DMS 273 (cell line): ENCODE measurements at regions not wholly inside any gene's neighbourhood (a gene's known extent, or its start where the extent isn't known, plus 50 kb on each side); places are given as distances from the start of the nearest gene placed in this dataset.
A peak's percentile ranks its signal among the peaks of the same experiment; 100 is the strongest.
"Not testable (repeated sequence)": the region's sequence is repeated elsewhere in the genome, so short reads cannot be mapped to it uniquely, and the experiment has no call there.

Experiments
- DNase-seq: peaks from one replicate; lab custom pipeline; 2025; ENCODE audit not compliant: unreplicated experiment; lab: John Stamatoyannopoulos, UW

GRCh38 chr5:100249884-100250269 lies 285.3 kb upstream of the FAM174A start:
- DNase-seq: no peak

- no peak for DNase-seq
These were observed 285.8 kb upstream of the FAM174A start for GRCh38 chr5:100249211-100249883.

- DNase-seq: peak; percentile 3
These were observed 302.4 kb upstream of the FAM174A start for GRCh38 chr5:100232736-100233135.

- DNase-seq: no peak
These were observed 346.4 kb upstream of the FAM174A start for GRCh38 chr5:100188778-100189177.

GRCh38 chr5:100188339-100188738 lies 346.8 kb upstream of the FAM174A start:
- no peak for DNase-seq

GRCh38 chr5:100186181-100186580 lies 349.0 kb upstream of the FAM174A start:
- no peak for DNase-seq

GRCh38 chr5:100182402-100182801 lies 352.8 kb upstream of the FAM174A start:
- DNase-seq: no peak

- DNase-seq: no peak
These were observed 359.8 kb upstream of the FAM174A start for GRCh38 chr5:100175346-100175745.

GRCh38 chr5:100165309-100165708 lies 369.9 kb upstream of the FAM174A start:
- no peak for DNase-seq

- no peak for DNase-seq
These were observed 373.3 kb upstream of the FAM174A start for GRCh38 chr5:100161868-100162267.

GRCh38 chr5:100157066-100157465 lies 378.1 kb upstream of the FAM174A start:
- no peak for DNase-seq

GRCh38 chr5:100148239-100148638 lies 386.9 kb upstream of the FAM174A start:
- no peak for DNase-seq

- no peak for DNase-seq
These were observed 392.6 kb upstream of the FAM174A start for GRCh38 chr5:100142607-100143006.

- no peak for DNase-seq
These were observed 404.0 kb upstream of the FAM174A start for GRCh38 chr5:100131161-100131560.

GRCh38 chr5:100130307-100130706 lies 404.9 kb upstream of the FAM174A start:
- DNase-seq: no peak

GRCh38 chr5:100119903-100120302 lies 415.3 kb upstream of the FAM174A start:
- no peak for DNase-seq

- no peak for DNase-seq
These were observed 424.7 kb upstream of the FAM174A start for GRCh38 chr5:100110497-100110896.

- no peak for DNase-seq
These were observed 426.3 kb upstream of the FAM174A start for GRCh38 chr5:100108883-100109282.

- not testable (repeated sequence) for DNase-seq
These were observed 431.5 kb upstream of the FAM174A start for GRCh38 chr5:100103592-100104119.

- DNase-seq: not testable (repeated sequence)
These were observed 433.7 kb upstream of the FAM174A start for GRCh38 chr5:100101466-100101865.

GRCh38 chr5:100096328-100096727 lies 438.8 kb upstream of the FAM174A start:
- DNase-seq: not testable (repeated sequence)

- not testable (repeated sequence) for DNase-seq
These were observed 454.5 kb upstream of the FAM174A start for GRCh38 chr5:100080703-100081102.

GRCh38 chr5:100079163-100079562 lies 456.0 kb upstream of the FAM174A start:
- not testable (repeated sequence) for DNase-seq
